HL-60 (cell line): ENCODE measurements at regions not wholly inside any gene's neighbourhood (a gene's known extent, or its start where the extent isn't known, plus 50 kb on each side); places are given as distances from the start of the nearest gene placed in this dataset.

Experiments used
- CTCF ChIP-seq: IDR thresholded peaks from one replicate; pipeline ENCODE4 v1.5.1; 2011; ENCODE audit warnings: low read length, control low read depth, inconsistent platforms; ENCODE audit not compliant: insufficient read depth
- GABPA ChIP-seq: IDR thresholded peaks from 2 replicates; pipeline ENCODE4 v1.6.1; 2012; ENCODE audit warnings: low read depth
- SPI1 ChIP-seq: IDR thresholded peaks from 2 replicates; pipeline ENCODE4 v1.6.1; 2012; ENCODE audit warnings: low read depth, mild to moderate bottlenecking, borderline replicate concordance
- TF ChIP-seq, protein P1 (sequence below): IDR thresholded peaks from 2 replicates; pipeline ENCODE4 v1.6.1; 2012; ENCODE audit warnings: low read depth; ENCODE audit not compliant: insufficient replicate concordance

- TF ChIP-seq, protein P1, sequence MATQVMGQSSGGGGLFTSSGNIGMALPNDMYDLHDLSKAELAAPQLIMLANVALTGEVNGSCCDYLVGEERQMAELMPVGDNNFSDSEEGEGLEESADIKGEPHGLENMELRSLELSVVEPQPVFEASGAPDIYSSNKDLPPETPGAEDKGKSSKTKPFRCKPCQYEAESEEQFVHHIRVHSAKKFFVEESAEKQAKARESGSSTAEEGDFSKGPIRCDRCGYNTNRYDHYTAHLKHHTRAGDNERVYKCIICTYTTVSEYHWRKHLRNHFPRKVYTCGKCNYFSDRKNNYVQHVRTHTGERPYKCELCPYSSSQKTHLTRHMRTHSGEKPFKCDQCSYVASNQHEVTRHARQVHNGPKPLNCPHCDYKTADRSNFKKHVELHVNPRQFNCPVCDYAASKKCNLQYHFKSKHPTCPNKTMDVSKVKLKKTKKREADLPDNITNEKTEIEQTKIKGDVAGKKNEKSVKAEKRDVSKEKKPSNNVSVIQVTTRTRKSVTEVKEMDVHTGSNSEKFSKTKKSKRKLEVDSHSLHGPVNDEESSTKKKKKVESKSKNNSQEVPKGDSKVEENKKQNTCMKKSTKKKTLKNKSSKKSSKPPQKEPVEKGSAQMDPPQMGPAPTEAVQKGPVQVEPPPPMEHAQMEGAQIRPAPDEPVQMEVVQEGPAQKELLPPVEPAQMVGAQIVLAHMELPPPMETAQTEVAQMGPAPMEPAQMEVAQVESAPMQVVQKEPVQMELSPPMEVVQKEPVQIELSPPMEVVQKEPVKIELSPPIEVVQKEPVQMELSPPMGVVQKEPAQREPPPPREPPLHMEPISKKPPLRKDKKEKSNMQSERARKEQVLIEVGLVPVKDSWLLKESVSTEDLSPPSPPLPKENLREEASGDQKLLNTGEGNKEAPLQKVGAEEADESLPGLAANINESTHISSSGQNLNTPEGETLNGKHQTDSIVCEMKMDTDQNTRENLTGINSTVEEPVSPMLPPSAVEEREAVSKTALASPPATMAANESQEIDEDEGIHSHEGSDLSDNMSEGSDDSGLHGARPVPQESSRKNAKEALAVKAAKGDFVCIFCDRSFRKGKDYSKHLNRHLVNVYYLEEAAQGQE, result no peak
- TF ChIP-seq CTCF, result no peak
- no peak for TF ChIP-seq SPI1
- TF ChIP-seq GABPA, result no peak
These were observed 141.4 kb downstream of the ZIC3 start for GRCh38 chrX:137707348-137707747.
